ENCODE measurements at regions not wholly inside any gene's neighbourhood (a gene's known extent, or its start where the extent isn't known, plus 50 kb on each side); places are given as distances from the start of the nearest gene placed in this dataset.
A peak's percentile ranks its signal among the peaks of the same experiment; 100 is the strongest.

- DNase-seq (ENCODE audit: low read depth in 3 of 3): no peak
Observed at GRCh38 chr4:71156616-71157015, 163.2 kb downstream of the DCK start.

GRCh38 chr4:71162386-71162785 lies 168.9 kb downstream of the DCK start:
- no peak for DNase-seq (ENCODE audit: low read depth in 3 of 3)

- DNase-seq (ENCODE audit: low read depth in 3 of 3): no peak
Observed at GRCh38 chr4:71163317-71163716, 169.9 kb downstream of the DCK start.

- DNase-seq (ENCODE audit: low read depth in 3 of 3): no peak
Observed at GRCh38 chr4:71167083-71167482, 171.7 kb upstream of the SLC4A4 start.

- DNase-seq (ENCODE audit: low read depth in 3 of 3): no peak
Observed at GRCh38 chr4:71171592-71171991, 167.2 kb upstream of the SLC4A4 start.

GRCh38 chr4:71181332-71181731 lies 157.5 kb upstream of the SLC4A4 start:
- DNase-seq (ENCODE audit: low read depth in 3 of 3): no peak

GRCh38 chr4:71184195-71184781 lies 154.5 kb upstream of the SLC4A4 start:
- DNase-seq (ENCODE audit: low read depth in 3 of 3): no peak

- no peak for DNase-seq (ENCODE audit: low read depth in 3 of 3)
Observed at GRCh38 chr4:71185037-71185436, 153.8 kb upstream of the SLC4A4 start.

GRCh38 chr4:71186257-71186565 lies 152.6 kb upstream of the SLC4A4 start:
- no peak for DNase-seq (ENCODE audit: low read depth in 3 of 3)

- peak in 1 of 3 experiments; percentile 3 for DNase-seq (ENCODE audit: low read depth in 3 of 3)
Observed at GRCh38 chr4:71186566-71187403, 152.0 kb upstream of the SLC4A4 start.

GRCh38 chr4:71187404-71188155 lies 151.2 kb upstream of the SLC4A4 start:
- peak in 1 of 3 experiments; percentile 1 for DNase-seq (ENCODE audit: low read depth in 3 of 3)

GRCh38 chr4:71188156-71188640 lies 150.6 kb upstream of the SLC4A4 start:
- DNase-seq (ENCODE audit: low read depth in 3 of 3): no peak

- no peak for DNase-seq (ENCODE audit: low read depth in 3 of 3)
Observed at GRCh38 chr4:71188951-71189350, 149.9 kb upstream of the SLC4A4 start.

GRCh38 chr4:71189471-71189870 lies 149.3 kb upstream of the SLC4A4 start:
- no peak for DNase-seq (ENCODE audit: low read depth in 3 of 3)

GRCh38 chr4:71194454-71194853 lies 144.4 kb upstream of the SLC4A4 start:
- DNase-seq (ENCODE audit: low read depth in 3 of 3): no peak

- no peak for DNase-seq (ENCODE audit: low read depth in 3 of 3)
Observed at GRCh38 chr4:71195924-71196323, 142.9 kb upstream of the SLC4A4 start.

GRCh38 chr4:71198958-71199357 lies 139.9 kb upstream of the SLC4A4 start:
- DNase-seq (ENCODE audit: low read depth in 3 of 3): no peak

GRCh38 chr4:71201057-71201456 lies 137.8 kb upstream of the SLC4A4 start:
- no peak for DNase-seq (ENCODE audit: low read depth in 3 of 3)

GRCh38 chr4:71201817-71202576 lies 136.8 kb upstream of the SLC4A4 start:
- DNase-seq (ENCODE audit: low read depth in 3 of 3): no peak

GRCh38 chr4:71202705-71203104 lies 136.1 kb upstream of the SLC4A4 start:
- no peak for DNase-seq (ENCODE audit: low read depth in 3 of 3)

- no peak for DNase-seq (ENCODE audit: low read depth in 3 of 3)
Observed at GRCh38 chr4:71204056-71204455, 134.8 kb upstream of the SLC4A4 start.

GRCh38 chr4:71206763-71207162 lies 132.1 kb upstream of the SLC4A4 start:
- DNase-seq (ENCODE audit: low read depth in 3 of 3): no peak
